Amygdala (tissue), 56 donors: ENCODE measurements at regions not wholly inside any gene's neighbourhood (a gene's known extent, or its start where the extent isn't known, plus 50 kb on each side); places are given as distances from the start of the nearest gene placed in this dataset.

Source experiments
- DNase-seq, 56 donors: peaks; one replicate each; lab custom pipeline; 2025; lab: John Stamatoyannopoulos, UW

DNA sequence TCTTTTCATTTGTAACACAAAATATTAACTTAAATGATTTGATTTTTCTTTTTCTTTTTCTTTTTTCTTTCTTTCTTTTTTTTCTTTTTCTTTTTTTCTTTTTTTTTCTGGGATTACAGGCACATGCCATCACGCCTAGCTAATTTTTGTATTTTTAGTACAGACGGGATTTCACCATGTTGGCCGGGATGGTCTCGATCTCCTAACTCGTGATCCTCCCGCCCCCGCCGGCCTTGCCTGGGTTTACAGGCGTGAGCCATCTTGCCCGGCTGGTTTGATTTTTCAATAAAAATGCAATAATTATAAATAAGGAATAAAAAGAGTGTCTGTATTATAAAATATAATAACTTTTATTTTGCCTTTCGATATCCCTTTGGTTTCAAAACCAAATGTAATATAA lies 146.7 kb upstream of the RGS18 start:
- DNase-seq = no peak

DNA sequence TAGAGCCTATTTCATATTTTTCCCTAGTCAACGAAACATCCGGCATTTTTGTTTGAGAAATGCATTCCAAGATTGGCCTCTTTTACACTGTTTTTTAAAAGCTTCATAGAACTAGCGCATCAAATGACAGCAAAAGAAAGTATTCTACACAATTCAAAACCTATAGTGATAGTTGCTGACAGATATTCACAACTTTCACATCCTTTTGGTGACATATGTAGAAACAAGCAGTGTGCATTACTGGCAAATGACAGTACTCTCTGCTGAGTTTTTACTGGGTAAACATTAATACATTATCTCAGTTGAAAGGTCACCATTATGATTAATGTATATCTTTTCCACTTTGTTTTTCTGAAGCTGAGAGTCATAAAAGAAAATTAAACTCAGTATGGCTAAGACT lies 135.4 kb upstream of the RGS18 start:
- no peak for DNase-seq

DNA sequence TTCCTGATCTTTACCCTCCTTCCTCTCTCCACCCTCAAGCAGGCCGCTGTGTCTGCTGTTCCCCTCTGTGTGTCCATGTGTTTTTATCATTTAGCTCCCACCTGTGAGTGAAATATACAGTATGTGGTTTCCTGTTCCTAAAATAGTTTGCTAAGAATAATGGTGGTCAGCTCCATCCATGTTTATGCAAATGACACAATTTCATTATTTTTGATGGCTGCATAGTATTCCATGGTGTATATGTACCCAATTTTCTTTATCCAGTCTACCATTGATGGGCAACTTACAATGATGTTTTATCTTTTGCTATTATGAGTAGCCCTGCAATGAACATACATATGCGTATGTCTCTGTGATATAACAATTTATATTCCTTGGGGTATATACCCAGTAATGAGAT lies 133.4 kb upstream of the RGS18 start:
- DNase-seq = no peak

DNA sequence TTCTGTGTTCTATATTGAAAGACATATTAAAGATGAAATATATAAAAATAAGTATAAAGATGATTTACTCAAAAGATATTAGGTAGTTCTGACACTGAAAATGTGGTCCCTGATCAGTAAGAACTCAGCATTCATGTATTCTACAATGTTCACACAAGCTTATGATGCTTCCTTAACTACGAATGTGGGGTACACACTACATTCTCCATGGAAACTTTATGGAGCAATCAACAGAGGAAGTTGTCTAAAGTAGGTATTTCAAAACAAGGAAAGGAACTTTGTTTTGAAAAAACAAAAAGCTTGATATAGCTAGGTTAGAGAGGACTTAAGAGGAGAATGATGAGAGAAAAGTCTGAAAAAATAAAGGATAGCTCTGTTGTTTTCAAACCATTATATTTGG lies 119.7 kb upstream of the RGS18 start:
- no peak for DNase-seq

DNA sequence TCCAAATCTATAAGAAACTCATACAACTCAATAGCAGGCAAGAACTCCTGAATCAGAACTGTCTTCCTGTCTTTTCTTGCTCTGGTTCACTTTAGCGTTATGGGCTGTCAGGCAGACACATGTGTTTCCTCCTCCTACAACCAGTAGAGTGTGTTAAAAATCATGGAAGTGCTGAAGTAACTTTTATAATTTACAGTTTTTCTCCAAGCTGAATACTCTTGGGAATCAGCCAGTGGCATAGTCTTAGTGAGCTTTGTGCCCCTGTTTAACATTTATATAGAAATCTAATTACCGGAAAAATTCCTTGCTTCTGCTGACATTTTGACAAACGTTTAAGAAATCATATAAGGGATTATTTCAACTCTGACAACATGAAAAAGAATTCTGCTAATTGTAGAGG lies 113.1 kb upstream of the RGS18 start:
- no peak for DNase-seq

DNA sequence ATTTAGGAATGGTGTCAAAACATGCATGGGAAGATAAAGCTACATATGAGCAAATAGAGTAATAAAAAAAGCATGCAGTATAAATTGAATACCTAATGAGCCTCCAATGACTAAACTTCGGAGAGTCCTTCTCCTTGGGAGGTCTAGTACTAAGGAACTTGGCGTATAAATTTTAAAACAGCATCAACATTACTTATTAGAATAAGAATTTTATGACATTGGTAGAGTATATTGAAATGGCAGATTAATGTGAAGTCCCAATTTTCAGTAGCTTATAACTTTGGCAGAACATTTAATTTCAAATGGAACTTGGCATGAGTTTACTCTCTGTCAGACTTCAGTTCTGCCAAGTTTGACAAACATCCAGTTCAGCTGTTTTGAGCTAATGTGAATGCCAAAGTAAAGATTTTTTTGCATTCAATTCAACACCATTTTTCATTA lies 104.7 kb upstream of the RGS18 start:
- DNase-seq = peak in 1 of 56 donors; percentile 5

DNA sequence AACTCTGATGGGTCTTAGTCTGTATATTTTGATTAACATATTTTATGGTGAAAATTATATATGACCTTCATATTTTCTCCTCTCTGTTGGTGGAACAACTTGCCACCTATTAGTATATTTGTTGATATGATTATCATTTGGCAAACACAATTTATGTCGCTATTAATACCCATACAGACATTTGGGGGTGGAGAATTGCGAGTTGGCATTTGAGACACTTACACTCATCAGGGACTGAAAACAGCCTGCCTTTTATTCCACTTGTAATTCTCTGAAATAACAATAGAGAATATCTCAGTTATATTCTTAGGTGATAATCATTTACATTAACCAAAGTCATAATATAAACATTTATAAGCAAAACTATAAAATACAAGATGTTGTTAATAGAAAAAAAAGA lies 100.5 kb upstream of the RGS18 start:
- DNase-seq = no peak

DNA sequence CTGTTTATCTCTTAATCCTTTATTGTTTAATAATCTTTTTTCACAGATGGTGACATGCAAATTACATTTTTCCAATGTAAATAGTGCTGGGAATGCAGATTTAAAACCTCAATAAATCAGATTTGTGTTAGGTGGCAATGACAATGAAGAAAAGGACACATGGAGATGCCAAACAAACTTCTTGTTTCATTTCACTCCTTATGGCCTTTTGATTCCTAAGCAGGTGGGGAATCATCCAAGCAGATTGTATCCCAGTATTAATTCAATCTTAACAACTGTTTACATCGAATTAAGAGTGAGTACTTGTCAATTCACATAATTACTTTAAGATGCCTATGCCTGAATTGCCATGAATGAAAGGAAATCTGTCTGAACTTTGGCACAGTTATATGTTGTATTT lies 98.9 kb upstream of the RGS18 start:
- DNase-seq = no peak

DNA sequence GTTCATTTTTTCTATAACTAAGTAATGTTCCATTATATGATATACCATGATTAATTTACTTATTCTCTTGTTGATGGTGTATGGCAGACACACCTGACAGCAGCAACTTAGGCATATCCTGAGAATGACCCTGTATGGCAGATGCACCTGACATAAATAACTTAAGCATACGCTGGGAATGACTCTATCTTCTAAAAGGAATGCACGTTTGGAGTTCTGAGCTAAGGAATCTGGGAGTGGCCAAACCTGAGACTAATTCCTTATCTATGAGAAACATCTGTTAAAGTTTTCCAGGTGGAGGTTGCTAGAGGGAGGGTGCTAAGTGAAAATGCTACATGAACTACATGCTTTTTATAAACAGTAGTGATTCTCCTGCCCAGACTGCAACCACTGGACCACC lies 96.7 kb upstream of the RGS18 start:
- no peak for DNase-seq

DNA sequence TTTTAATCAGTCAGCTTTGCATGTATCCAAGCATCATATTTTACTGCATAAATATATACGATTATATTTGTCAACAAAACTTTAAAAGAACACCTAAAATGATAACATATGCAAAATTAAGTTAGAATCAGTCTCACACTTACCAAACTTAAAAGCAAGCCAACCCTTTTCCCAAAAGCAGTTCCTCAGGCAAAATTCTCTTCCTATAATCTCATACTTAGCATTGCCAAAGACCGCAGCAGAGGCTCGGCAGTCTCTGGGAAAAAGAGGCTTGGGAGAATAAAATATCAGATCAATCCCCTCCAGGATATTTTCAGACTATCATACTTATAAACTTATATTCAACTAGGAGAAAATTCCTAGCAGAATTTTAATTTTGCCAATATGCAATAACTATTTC lies 93.2 kb upstream of the RGS18 start:
- no peak for DNase-seq

DNA sequence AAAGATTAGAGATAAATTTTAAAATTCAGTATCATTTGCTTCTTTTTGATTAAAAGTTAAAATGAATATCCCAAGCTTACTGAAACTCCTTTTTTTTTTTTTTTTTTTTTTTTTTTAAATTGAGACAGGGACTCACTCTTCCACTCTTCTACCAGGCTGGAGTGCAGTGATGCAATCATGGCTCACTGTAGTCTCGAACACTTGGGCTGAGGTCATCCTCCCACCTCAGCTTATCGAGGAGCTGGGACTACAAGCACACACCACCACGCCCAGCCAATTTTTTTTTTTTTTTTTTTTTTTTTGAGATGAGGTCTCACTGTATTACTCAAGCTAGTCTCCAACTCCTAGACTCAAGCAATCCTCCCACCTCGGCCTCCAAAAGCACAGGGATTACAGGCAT lies 92.1 kb upstream of the RGS18 start:
- no peak for DNase-seq

DNA sequence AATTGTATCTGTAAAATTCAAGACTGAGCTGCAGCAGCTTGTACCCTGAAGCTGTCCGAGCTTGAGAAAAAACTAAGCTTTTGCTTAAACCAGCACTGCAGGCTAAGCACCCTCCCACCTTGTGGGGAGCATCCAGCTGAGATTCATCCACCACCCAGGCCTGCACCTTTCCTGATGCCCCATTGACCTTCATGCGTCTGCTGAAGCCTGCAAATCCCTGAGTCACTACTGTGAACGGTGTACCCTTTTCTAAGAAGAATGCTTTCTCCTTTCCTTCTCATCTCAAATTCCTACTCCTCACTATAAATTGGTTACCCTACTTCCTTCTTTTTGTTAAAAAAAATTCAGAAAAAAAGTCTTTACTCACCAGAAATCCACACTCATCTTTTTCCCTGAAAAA lies 90.9 kb upstream of the RGS18 start:
- no peak for DNase-seq

DNA sequence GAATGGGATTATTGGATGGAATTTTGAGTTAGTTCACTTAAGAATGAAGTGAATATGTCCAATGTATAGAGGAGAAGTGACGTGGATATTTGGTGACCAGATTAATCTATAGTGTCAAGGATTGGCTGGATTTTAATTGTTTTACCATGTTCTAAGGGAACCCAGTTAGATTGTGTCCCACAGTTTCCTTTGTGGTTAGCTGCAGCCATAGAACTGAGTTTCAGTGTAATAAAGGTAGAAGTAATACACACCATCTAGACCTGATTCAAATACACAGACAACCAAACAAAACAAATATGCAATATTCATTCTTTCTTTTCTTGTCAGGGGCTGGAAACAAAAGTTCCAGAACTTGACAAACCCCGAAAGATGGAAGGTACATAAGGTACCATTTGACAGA lies 88.0 kb upstream of the RGS18 start:
- DNase-seq = no peak

DNA sequence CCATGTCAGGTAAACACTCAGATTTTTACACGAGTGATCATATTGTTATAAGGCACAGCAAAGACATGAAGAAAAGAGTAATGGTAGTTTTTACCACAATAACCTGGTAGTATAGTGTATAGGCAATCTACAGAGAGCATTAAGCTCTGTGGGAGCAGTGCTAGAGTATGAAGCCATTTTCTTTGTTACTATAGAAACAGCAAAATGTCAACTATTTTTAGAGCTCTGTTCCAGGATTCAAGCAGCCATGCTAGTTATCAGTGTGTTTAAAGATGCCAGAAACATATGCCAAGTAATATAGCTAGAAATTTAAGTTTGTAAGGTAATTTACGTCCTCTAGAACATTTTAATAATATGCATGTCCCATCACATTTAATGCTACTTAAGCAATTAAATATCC lies 77.6 kb upstream of the RGS18 start:
- DNase-seq = no peak

DNA sequence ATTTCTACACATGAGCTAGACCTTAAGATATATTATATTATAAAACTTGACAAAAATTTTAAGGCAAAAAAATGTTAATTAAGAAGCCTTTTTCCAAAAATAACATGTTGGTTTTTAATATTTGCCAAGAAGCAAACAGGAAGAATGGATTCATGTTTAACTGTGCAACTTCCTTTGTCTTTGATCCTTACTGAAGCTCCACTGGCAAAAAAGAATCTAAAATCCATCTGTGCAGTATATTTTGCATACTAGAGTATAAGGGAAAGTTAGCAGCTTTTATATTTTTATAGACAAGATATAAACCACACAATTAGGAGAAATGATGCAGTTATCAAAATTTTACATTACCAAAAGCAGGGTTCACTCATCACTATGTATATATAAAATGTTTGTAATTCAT lies 76.9 kb upstream of the RGS18 start:
- DNase-seq = no peak

DNA sequence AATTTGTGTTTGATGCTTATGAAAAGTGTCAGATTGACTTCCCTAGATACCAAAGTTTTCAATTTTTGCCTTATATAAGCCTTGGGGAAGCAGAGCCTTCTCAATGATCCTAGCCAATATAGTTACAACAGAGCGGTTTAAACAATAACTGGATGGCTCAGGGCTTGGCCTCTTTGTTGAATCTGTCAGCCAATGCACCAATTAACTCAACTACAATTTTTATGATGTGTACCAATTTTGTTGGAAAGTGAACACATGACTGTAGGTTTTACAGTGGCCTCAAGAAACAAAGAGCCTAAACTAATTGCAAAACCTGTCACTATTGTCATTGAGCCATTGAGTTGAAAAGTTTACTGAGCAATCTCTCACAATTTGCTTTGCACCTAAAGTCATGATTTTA lies 71.6 kb upstream of the RGS18 start:
- no peak for DNase-seq

DNA sequence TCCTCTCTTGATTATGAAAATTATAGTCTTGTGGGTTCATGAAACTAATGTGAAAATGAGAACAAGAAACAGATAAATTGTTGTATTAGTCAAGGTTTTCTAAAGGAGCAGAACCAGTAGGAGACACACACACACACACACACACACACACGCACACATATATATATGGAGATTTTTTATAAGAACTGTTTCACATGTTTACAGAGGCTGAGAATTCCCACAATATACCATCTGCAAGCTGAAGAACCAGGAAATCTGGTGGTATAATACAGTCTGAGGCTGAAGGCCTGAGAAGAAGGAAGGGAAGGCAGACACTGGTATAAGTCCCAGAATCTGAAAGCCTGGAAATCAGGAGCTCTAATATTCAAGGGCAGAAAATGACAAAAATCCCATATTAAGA lies 70.9 kb upstream of the RGS18 start:
- no peak for DNase-seq

DNA sequence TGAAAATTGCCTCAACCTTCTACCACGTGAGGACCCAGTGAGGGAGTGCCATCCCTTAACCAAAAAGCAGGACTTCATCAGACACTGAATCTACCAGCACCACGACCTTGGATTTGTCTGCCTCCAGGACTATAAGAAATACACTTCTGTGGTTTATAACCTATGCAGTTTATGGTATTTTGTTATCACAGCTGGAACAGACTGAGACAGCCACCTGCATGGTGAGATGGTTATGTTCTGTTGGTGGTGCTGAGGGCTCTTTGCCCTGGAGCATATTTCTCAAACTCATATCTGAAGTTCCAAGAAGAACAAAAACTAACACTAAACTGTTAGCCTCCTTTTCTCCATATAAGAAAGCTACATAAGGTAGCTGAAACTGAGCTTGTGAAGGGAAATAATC lies 69.8 kb upstream of the RGS18 start:
- no peak for DNase-seq

DNA sequence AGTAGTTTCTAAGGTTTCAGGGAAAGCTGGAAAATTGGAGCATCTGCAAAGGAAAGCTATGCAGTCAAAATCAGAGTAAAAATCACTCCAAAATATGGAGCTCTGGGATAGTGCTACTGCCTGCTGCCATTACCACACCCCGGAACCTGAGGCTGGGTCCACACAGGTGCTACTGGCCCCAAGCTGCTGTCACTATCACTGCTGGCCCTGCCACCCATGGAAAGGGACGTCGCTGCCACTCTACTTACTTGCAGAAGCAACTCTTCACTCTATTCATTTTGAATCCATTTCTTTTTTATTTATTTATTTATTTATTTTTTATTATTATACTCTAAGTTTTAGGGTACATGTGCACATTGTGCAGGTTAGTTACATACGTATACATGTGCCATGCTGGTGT lies 60.3 kb upstream of the RGS18 start:
- DNase-seq = no peak

DNA sequence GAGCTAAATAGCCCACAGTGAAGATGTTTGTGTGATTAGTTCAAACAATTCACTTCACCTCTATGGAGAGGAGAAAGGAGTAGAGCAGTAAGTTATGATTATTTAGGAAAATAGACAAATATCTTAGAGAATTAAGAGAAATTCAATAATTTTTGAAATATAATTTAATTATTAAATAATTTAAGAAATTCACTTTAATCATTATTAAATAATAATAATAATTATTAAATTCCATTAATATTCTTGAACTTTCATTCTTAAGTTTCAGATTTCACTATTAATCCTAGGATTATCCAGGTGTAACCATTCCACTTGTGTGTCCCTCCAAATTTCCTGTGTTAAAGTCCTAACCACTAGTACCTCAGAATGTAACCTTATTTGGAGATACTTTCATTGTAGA lies 58.9 kb upstream of the RGS18 start:
- DNase-seq = no peak

DNA sequence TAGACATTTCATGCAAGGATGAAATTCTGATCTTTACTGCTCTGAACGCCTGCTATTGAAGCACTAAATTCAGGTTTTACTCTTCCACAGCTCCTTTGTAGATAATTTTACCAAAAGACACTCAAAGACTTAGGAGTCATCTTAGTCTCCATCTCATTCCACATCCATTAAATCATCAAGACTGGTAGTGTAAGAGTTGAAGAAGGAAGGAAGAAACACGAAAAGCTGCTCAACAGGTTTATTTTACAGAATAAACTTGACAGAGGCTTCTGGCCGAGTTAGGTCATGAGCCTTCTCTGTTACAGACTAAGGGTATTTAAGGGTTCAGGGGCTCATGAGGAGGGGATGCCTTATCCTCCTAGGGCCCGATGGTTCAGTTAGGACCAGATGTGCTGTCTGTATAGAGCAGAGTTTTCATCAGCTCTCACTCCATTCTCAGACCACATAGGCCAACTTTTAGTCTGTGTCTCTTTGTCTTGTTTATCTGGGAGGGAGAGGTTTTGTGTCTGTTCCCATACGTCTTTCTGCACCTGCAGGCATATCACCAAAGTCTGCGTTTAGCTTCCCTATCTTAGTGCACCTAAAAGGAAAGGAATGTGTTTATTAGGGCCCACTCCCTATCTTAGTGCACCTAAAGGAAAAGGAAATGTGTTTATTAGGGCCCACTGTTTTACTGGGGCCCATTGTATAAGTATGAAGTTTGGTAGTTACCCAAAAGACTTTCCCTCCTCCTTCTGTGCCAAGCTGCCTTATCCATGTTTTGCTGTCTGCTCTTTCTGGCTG lies 57.4 kb upstream of the RGS18 start:
- DNase-seq = no peak

DNA sequence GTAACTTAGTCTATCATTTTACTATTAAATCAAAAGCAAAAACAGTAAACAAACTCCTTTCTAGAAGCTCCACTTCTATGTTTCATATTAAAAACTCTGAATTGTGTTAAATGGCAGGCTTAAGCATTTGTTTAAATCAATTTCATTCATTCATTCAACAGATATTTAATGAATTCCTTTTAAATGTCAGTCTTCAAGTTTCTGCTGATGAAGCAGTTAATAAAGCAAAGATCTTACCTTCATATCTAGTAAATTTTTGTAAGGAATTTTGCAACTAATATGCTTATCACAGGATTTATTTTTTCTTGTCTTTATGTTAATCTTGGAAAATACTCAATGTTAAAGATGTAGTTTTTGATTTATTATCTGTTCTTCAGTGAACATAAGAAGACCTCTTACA lies 54.1 kb upstream of the RGS18 start:
- no peak for DNase-seq

DNA sequence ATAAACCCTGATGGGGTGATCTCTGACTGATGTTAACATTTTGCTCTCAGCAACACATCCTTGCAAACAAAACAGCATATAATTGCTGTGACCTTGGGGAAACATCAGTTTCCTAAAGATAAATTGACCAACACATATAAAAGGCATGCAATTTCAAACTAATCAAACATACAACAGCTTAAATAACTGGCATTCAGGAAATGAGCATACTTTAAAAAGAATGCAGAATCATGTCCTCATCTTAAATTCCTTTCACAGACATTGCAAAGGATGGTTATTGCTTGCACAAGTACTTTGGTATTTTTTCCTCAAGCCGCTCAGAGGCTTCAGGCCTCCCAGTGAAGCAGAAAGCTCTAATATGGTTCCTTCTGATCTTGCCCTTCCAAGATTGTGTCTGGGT lies 53.4 kb upstream of the RGS18 start:
- DNase-seq = no peak
